ENCODE measurements at regions not wholly inside any gene's neighbourhood (a gene's known extent, or its start where the extent isn't known, plus 50 kb on each side); places are given as distances from the start of the nearest gene placed in this dataset.

DNA sequence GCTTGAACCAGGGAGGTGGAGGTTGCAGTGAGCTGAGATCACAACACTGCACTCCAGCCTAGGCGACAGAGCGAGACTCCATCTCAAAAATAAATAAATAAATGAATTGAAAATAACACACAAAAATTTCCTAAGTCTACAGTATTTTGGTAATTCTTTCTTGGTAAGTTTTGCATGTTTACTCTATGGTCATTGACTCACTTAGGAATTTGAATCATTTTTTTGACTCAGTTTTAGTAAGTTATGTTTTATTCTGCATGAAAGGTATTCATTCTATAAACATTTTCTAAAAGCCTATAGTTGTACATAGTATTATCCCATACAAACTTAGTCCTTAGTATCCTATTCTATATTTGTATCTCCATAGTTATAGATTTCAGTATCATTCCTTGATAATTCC is 772.9 kb upstream of the SLIT2 start:
- TF ChIP-seq, protein P1, sequence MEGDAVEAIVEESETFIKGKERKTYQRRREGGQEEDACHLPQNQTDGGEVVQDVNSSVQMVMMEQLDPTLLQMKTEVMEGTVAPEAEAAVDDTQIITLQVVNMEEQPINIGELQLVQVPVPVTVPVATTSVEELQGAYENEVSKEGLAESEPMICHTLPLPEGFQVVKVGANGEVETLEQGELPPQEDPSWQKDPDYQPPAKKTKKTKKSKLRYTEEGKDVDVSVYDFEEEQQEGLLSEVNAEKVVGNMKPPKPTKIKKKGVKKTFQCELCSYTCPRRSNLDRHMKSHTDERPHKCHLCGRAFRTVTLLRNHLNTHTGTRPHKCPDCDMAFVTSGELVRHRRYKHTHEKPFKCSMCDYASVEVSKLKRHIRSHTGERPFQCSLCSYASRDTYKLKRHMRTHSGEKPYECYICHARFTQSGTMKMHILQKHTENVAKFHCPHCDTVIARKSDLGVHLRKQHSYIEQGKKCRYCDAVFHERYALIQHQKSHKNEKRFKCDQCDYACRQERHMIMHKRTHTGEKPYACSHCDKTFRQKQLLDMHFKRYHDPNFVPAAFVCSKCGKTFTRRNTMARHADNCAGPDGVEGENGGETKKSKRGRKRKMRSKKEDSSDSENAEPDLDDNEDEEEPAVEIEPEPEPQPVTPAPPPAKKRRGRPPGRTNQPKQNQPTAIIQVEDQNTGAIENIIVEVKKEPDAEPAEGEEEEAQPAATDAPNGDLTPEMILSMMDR (IDR thresholded peaks at IDR 0.05; ENCODE audit: insufficient read depth, low read length, poor library complexity, severe bottlenecking) = no peak
- no peak for TF ChIP-seq EZH2phosphoT487 (conservative IDR thresholded peaks at IDR 0.05; ENCODE audit: low read length)

Data from SU-DHL-6 (cell line).